ENCODE measurements at regions not wholly inside any gene's neighbourhood (a gene's known extent, or its start where the extent isn't known, plus 50 kb on each side); places are given as distances from the start of the nearest gene placed in this dataset.

DNA sequence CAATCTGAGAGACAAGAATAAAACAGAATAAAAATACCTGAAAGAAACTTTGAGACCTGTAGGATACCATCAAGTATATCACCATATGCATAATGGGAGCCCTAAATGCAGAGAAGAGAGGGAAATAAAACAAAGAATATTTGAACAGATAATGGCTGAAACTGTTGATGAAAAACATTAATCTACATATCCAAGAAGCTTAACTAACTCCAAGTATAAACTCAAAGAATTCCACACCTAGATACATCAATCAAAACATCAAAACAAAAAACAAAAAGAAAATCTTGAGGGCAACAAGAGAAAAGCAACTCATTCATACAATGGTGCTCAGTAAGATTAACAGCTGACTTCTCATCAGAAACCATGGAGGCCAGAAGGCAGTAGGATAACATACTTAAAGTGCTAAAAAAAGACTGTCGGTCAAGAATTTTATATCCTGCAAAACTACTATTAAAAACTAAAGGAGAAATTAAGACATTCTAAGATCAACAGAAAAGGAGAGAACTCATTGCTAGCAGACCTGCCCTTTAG lies 101.6 kb downstream of the FOXD1 start:
- TF ChIP-seq, protein P1, sequence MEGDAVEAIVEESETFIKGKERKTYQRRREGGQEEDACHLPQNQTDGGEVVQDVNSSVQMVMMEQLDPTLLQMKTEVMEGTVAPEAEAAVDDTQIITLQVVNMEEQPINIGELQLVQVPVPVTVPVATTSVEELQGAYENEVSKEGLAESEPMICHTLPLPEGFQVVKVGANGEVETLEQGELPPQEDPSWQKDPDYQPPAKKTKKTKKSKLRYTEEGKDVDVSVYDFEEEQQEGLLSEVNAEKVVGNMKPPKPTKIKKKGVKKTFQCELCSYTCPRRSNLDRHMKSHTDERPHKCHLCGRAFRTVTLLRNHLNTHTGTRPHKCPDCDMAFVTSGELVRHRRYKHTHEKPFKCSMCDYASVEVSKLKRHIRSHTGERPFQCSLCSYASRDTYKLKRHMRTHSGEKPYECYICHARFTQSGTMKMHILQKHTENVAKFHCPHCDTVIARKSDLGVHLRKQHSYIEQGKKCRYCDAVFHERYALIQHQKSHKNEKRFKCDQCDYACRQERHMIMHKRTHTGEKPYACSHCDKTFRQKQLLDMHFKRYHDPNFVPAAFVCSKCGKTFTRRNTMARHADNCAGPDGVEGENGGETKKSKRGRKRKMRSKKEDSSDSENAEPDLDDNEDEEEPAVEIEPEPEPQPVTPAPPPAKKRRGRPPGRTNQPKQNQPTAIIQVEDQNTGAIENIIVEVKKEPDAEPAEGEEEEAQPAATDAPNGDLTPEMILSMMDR (IDR thresholded peaks at IDR 0.05), result no peak
- TF ChIP-seq CHD2 (IDR thresholded peaks at IDR 0.05; ENCODE audit: low read length, partially characterized antibody), result no peak
- no peak for TF ChIP-seq RFX5 (IDR thresholded peaks at IDR 0.05; ENCODE audit: low read length)
- TF ChIP-seq, protein P2, sequence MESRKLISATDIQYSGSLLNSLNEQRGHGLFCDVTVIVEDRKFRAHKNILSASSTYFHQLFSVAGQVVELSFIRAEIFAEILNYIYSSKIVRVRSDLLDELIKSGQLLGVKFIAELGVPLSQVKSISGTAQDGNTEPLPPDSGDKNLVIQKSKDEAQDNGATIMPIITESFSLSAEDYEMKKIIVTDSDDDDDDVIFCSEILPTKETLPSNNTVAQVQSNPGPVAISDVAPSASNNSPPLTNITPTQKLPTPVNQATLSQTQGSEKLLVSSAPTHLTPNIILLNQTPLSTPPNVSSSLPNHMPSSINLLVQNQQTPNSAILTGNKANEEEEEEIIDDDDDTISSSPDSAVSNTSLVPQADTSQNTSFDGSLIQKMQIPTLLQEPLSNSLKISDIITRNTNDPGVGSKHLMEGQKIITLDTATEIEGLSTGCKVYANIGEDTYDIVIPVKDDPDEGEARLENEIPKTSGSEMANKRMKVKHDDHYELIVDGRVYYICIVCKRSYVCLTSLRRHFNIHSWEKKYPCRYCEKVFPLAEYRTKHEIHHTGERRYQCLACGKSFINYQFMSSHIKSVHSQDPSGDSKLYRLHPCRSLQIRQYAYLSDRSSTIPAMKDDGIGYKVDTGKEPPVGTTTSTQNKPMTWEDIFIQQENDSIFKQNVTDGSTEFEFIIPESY (IDR thresholded peaks at IDR 0.05; ENCODE audit: borderline replicate concordance, low read depth), result no peak
- no peak for TF ChIP-seq EP300 (IDR thresholded peaks at IDR 0.05; ENCODE audit: borderline replicate concordance in 1 of 2, low read depth in 1 of 2, low read length in 1 of 2)
- TF ChIP-seq YY1 (IDR thresholded peaks at IDR 0.05; ENCODE audit: low read depth), result no peak
- TF ChIP-seq ELF1 (IDR thresholded peaks at IDR 0.05), result no peak
- no peak for TF ChIP-seq GABPA (IDR thresholded peaks at IDR 0.05; ENCODE audit: low read depth)
- TF ChIP-seq POLR2AphosphoS5 (IDR thresholded peaks at IDR 0.05; ENCODE audit: low read depth, low read length), result no peak
- TF ChIP-seq SIN3A (IDR thresholded peaks at IDR 0.05; ENCODE audit: borderline replicate concordance, low read depth, low read length), result no peak
- TF ChIP-seq EZH2phosphoT487 (IDR thresholded peaks at IDR 0.05; ENCODE audit: borderline replicate concordance, low read depth), result no peak
